ENCODE measurements at regions not wholly inside any gene's neighbourhood (a gene's known extent, or its start where the extent isn't known, plus 50 kb on each side); places are given as distances from the start of the nearest gene placed in this dataset.

DNA sequence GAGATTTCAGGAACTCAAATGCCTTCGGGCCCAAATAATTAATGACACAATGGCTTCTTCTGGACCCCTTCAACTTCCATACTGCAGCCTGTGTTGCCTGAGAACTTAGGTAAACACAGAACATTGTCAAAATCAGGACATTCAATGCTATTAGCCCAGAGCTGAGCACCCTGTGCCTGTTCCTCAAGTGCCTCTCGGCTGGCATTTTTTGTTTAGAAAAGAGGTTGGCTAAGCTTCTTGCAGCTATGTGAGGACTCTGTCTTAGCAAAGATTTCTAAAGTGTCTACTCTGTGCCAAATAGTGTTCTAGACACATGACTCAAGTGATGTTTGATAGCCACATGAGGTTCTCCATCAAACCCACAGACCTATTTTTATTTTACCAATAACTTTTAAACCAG, 289.3 kb upstream of the ARID1B start:
- no peaks in the 10 kb centered on the region for H3K4me1 ChIP-seq (ENCODE audit: control insufficient read depth, insufficient read depth, low read length)
- no CpG with 5 or more reads among the region's 2 CpGs for WGBS, 2 experiments (ENCODE audit: extremely low coverage in 2 of 2, insufficient read length in 1 of 2)
- no peak overlapping the region for H4K8ac ChIP-seq (ENCODE audit: low read depth in 2 of 2, low read length in 2 of 2)
- dilution Hi-C loops (cut with HindIII; ENCODE audit: low sequenced_read_pairs, unreplicated experiment): no loop called here
- H3K9me1 ChIP-seq (ENCODE audit: insufficient read depth, low read length): no peaks in the 10 kb centered on the region
- ATAC-seq (ENCODE audit: low read depth): no peak
- no peak overlapping the region for H3K27ac ChIP-seq (ENCODE audit: insufficient read depth, low read length)
- H3K9me3 ChIP-seq (ENCODE audit: control insufficient read depth, insufficient read depth, low read length): no peaks in the 10 kb centered on the region
- H2AFZ ChIP-seq (replicated peaks; ENCODE audit: low read length, poor library complexity): no peak overlapping the region
- intact Hi-C loops (cut with micrococcal nuclease): no loop called here
- no peak overlapping the region for H2BK15ac ChIP-seq (ENCODE audit: low read depth, low read length)
- H3K14ac ChIP-seq (replicated peaks; ENCODE audit: low read depth, low read length): no peak overlapping the region
- H3K18ac ChIP-seq (ENCODE audit: low read depth, low read length): no peak overlapping the region
- H2BK5ac ChIP-seq (ENCODE audit: low read depth, low read length, poor library complexity, severe bottlenecking): no peak overlapping the region
- no peak overlapping the region for H3K4me2 ChIP-seq (ENCODE audit: low read depth, low read length)
- H2AK9ac ChIP-seq (replicated peaks; ENCODE audit: low read depth, low read length, poor library complexity): no peak overlapping the region
- H3K4me3 ChIP-seq (ENCODE audit: insufficient read depth, low read depth, low read length): no peak overlapping the region
- H2BK120ac ChIP-seq (ENCODE audit: low read depth, low read length): no peak overlapping the region
- H4K20me1 ChIP-seq (ENCODE audit: insufficient read depth, low read length): no peaks in the 10 kb centered on the region
- no peak for DNase-seq
- H3K9ac ChIP-seq (ENCODE audit: low read depth, low read length): no peak overlapping the region
- in situ Hi-C loops (cut with MboI; ENCODE audit: low sequenced_read_pairs): no loop called here
- H3K27me3 ChIP-seq (ENCODE audit: control insufficient read depth, insufficient read depth, low read length): no peaks in the 10 kb centered on the region
- no peak overlapping the region for H3K23ac ChIP-seq (ENCODE audit: low read depth, low read length)
- no peak overlapping the region for H4K91ac ChIP-seq (ENCODE audit: insufficient read depth, low read depth, low read length)
- no peaks in the 10 kb centered on the region for H3K79me1 ChIP-seq (ENCODE audit: low read depth in 1 of 2, low read length in 2 of 2)
- ChIA-PET CTCF (no interaction called here), POLR2A (ENCODE audit: unreplicated experiment) (no interaction called here)
- H3K56ac ChIP-seq (ENCODE audit: extremely low read depth, insufficient read depth, low read length): no peak overlapping the region
- no peak overlapping the region for H4K5ac ChIP-seq (ENCODE audit: low read depth, low read length)
- no peak overlapping the region for H3K4ac ChIP-seq (ENCODE audit: low read depth, low read length)
- no TSS peak for BruUV-seq (replicated peaks)
- no peaks in the 10 kb centered on the region for H3K36me3 ChIP-seq (ENCODE audit: control insufficient read depth, insufficient read depth, low read length)
- H2AK5ac ChIP-seq (ENCODE audit: low read depth, low read length): no peak overlapping the region
- TF ChIP-seq SMC3 (IDR thresholded peaks at IDR 0.05; ENCODE audit: low read depth, low read length): no peak
- no peak for TF ChIP-seq MXI1 (IDR thresholded peaks at IDR 0.05; ENCODE audit: borderline replicate concordance, low read depth, low read length)
- TF ChIP-seq FOS (IDR thresholded peaks at IDR 0.05; ENCODE audit: low read depth, low read length): no peak
- no peak for TF ChIP-seq RCOR1 (IDR thresholded peaks at IDR 0.05; ENCODE audit: insufficient replicate concordance, low read length)
- TF ChIP-seq RAD21 (IDR thresholded peaks at IDR 0.05; ENCODE audit: low read length): no peak
- TF ChIP-seq MAFK (IDR thresholded peaks at IDR 0.05; ENCODE audit: low read depth, low read length): no peak
- no peak for TF ChIP-seq ELK1 (IDR thresholded peaks at IDR 0.05; ENCODE audit: borderline replicate concordance, low read depth, low read length)
- no peak for TF ChIP-seq NFE2L2 (IDR thresholded peaks at IDR 0.05; ENCODE audit: low read depth, low read length)
- TF ChIP-seq MAZ (IDR thresholded peaks at IDR 0.05; ENCODE audit: borderline replicate concordance, low read depth, low read length): no peak
- TF ChIP-seq POLR2A (IDR thresholded peaks at IDR 0.05; ENCODE audit: low read depth, low read length): no peak
- no peak for TF ChIP-seq CHD1 (IDR thresholded peaks at IDR 0.05; ENCODE audit: low read depth, low read length)
- TF ChIP-seq USF2 (IDR thresholded peaks at IDR 0.05; ENCODE audit: low read depth, low read length): no peak
- TF ChIP-seq BHLHE40 (IDR thresholded peaks at IDR 0.05; ENCODE audit: low read depth, low read length): no peak
- TF ChIP-seq CEBPB (IDR thresholded peaks at IDR 0.05; ENCODE audit: low read depth, low read length): no peak
- TF ChIP-seq, protein P1, sequence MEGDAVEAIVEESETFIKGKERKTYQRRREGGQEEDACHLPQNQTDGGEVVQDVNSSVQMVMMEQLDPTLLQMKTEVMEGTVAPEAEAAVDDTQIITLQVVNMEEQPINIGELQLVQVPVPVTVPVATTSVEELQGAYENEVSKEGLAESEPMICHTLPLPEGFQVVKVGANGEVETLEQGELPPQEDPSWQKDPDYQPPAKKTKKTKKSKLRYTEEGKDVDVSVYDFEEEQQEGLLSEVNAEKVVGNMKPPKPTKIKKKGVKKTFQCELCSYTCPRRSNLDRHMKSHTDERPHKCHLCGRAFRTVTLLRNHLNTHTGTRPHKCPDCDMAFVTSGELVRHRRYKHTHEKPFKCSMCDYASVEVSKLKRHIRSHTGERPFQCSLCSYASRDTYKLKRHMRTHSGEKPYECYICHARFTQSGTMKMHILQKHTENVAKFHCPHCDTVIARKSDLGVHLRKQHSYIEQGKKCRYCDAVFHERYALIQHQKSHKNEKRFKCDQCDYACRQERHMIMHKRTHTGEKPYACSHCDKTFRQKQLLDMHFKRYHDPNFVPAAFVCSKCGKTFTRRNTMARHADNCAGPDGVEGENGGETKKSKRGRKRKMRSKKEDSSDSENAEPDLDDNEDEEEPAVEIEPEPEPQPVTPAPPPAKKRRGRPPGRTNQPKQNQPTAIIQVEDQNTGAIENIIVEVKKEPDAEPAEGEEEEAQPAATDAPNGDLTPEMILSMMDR (conservative IDR thresholded peaks at IDR 0.05; ENCODE audit: low read depth, low read length): no peak
- H2BK20ac ChIP-seq (ENCODE audit: low read depth, low read length): no peak overlapping the region
